PFSK-1 (cell line): ENCODE measurements at regions not wholly inside any gene's neighbourhood (a gene's known extent, or its start where the extent isn't known, plus 50 kb on each side); places are given as distances from the start of the nearest gene placed in this dataset.

Source experiments
- FOXP2 ChIP-seq: optimal IDR thresholded peaks from 2 replicates; pipeline ENCODE3; 2011; ENCODE audit warnings: borderline replicate concordance, control low read depth, inconsistent platforms; ENCODE audit not compliant: insufficient read depth; ENCODE audit errors: extremely low read length, extremely low read depth
- POLR2AphosphoS5 ChIP-seq: IDR thresholded peaks from 2 replicates; pipeline ENCODE4 v1.6.1; 2012; ENCODE audit warnings: low read depth, mild to moderate bottlenecking, control low read depth, low read length, moderate library complexity
- REST ChIP-seq, 2 experiments: IDR thresholded peaks; 2 replicates each; pipeline versions ENCODE4 v1.6.1 to v1.8.0; 2011 to 2012; ENCODE audit warnings: low read depth in 2 of 2, low read length in 2 of 2, control low read depth in 1 of 2, inconsistent platforms in 1 of 2, mild to moderate bottlenecking in 1 of 2, moderate library complexity in 1 of 2; ENCODE audit not compliant: insufficient read depth in 1 of 2
- SIN3A ChIP-seq: IDR thresholded peaks from 2 replicates; pipeline ENCODE4 v1.6.1; 2012; ENCODE audit warnings: mild to moderate bottlenecking, low read length, moderate library complexity, borderline replicate concordance; ENCODE audit not compliant: insufficient read depth
- TAF1 ChIP-seq: IDR thresholded peaks from 2 replicates; pipeline ENCODE4 v1.6.1; 2012; ENCODE audit warnings: low read length, control low read depth, borderline replicate concordance; ENCODE audit not compliant: insufficient read depth

- TF ChIP-seq POLR2AphosphoS5 (no peak), TAF1 (no peak), SIN3A (no peak), FOXP2 (no peak), REST (IDR thresholded peaks at IDR 0.05; ENCODE audit: insufficient read depth in 1 of 2, low read depth in 2 of 2, low read length in 2 of 2) (no peak)
Measured at GRCh38 chr4:126973201-126973600, 659.6 kb upstream of the INTU start.
